Pancreas (tissue), 10 donors: ENCODE measurements at regions not wholly inside any gene's neighbourhood (a gene's known extent, or its start where the extent isn't known, plus 50 kb on each side); places are given as distances from the start of the nearest gene placed in this dataset.

Experiments
- ATAC-seq, 4 donors: fragments of 200-7000 bp; cut with Tn5 transposase; one replicate each; pipeline versions ENCODE4 v1.8.0 to v1.9.1; 2020; ENCODE audit warnings: mild to moderate bottlenecking in 4 of 4, moderate library complexity in 4 of 4
- DNase-seq, 6 donors: peaks; one replicate each; pipeline ENCODE4 v3.0.0-alpha.2; 2020
- FAIRE-seq: peaks from 2 replicates; lab custom pipeline; 2012; peaks lifted over from hg19 to GRCh38; lab: Jason Lieb, UNC
- H3K27ac ChIP-seq, 4 donors: fragments of 200-600 bp; sonication (generic); 1 replicate in 3 of 4; 2 replicates in 1 of 4; pipeline versions ENCODE4 v1.5.0 to v1.8.0; 2020
- H3K27me3 ChIP-seq, 4 donors: fragments of 200-600 bp; one replicate each; pipeline ENCODE4 v1.8.0; 2021
- H3K36me3 ChIP-seq, 3 donors: fragments of 200-600 bp; sonication (generic) in 1 of 3; one replicate each; pipeline versions ENCODE4 v1.5.0 to v1.8.0; 2020 to 2021
- H3K4me1 ChIP-seq, 3 donors: fragments of 200-600 bp; one replicate each; pipeline ENCODE4 v1.8.0; 2021
- H3K4me3 ChIP-seq, 4 donors: fragments of 200-600 bp; sonication (generic) in 2 of 4; one replicate each; pipeline versions ENCODE4 v1.5.0 to v1.8.0; 2020 to 2021
- H3K9me3 ChIP-seq, 4 donors: fragments of 200-600 bp; one replicate each; pipeline ENCODE4 v1.8.0; 2021
- CTCF ChIP-seq, 4 donors: fragments of 200-600 bp; sonication (generic) in 3 of 4; IDR thresholded peaks; one replicate each; pipeline versions ENCODE4 v1.5.0 to v1.8.0; 2021; ENCODE audit warnings: antibody characterized with exemption in 4 of 4
- WGBS, 2 donors: extraction: QIAGEN DNeasy Blood & Tissue Kit; methylation state at CpG; one replicate each; pipeline ENCODE4 v1.1.7; 2013; 5-methylcytosine and 5-hydroxymethylcytosine counted together
- intact Hi-C, 3 donors: fragments of 100-400 bp; cut with DNase I; formaldehyde crosslinking; loops; one replicate each; pipeline versions ENCODE4 v1.11.1 to v1.14.2; 2022
- donor health status: healthy with polysubstance abuse.
- donor health status: DM: no; HTN: no; CAD: no; lungs with moderate emphysema.
- donor health status: DM: no; HTN: no; CAD: no.
- donor health status: control.
- donor health status: control.
- donor health status: Bipolar disorder and iron deficiency.
- donor health status: DM: yes; HTN: yes; CAD: no.
- donor health status: DM: no; HTN: no; CAD: no.
- donor health status: DM: no; HTN: no; CAD: no.
- donor health status: DM: yes; HTN: yes; CAD: no.

DNA sequence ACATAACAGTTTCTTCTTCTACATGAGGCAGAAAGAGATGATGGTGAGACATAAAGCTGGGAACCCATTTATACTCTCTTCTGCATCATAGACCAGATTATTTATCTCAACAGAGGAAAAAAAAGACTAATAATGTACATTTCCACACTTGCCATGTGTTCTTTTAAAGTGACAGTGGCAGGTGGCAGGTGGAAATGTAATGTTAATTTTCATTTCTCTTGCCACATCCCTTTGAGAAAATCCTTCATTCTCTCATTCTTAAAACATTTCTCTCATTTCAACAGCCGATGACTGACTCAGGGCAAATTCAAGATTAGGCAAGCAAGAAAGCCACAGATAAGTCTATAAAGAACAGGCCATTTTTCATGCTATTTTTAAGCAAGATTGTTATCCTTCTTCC, 635.6 kb upstream of the SORCS1 start:
- WGBS, 2 donors: 62 to 71% methylated on average over 1 of the region's 1 CpG
- FAIRE-seq (no peak), DNase-seq (no peak), ATAC-seq (no peak)
- H3K4me3 ChIP-seq: no peak overlapping the region
- no peaks in the 10 kb centered on the region for H3K27me3 ChIP-seq
- TF ChIP-seq CTCF (IDR thresholded peaks at IDR 0.05): no peak
- no peaks in the 10 kb centered on the region for H3K9me3 ChIP-seq
- intact Hi-C loops: no loop called here
- H3K36me3 ChIP-seq: no peaks in the 10 kb centered on the region
- H3K27ac ChIP-seq: no peak overlapping the region
- no peaks in the 10 kb centered on the region for H3K4me1 ChIP-seq

- Histone ChIP-seq H3K36me3 (no peaks in the 10 kb centered on the region), H3K27ac (no peak overlapping the region), H3K27me3 (no peaks in the 10 kb centered on the region), H3K4me1 (no peaks in the 10 kb centered on the region), H3K4me3 (no peak overlapping the region), H3K9me3 (no peaks in the 10 kb centered on the region)
- no peak for TF ChIP-seq CTCF (IDR thresholded peaks at IDR 0.05)
- no peak for ATAC-seq
- WGBS, 2 donors: 75 to 90% methylated on average over 1 of the region's 1 CpG
- DNase-seq: no peak
- intact Hi-C loops: no loop called here
- FAIRE-seq: peak; percentile 29
Observed at GRCh38 chr10:107790271-107790670, 625.8 kb upstream of the SORCS1 start.

DNA sequence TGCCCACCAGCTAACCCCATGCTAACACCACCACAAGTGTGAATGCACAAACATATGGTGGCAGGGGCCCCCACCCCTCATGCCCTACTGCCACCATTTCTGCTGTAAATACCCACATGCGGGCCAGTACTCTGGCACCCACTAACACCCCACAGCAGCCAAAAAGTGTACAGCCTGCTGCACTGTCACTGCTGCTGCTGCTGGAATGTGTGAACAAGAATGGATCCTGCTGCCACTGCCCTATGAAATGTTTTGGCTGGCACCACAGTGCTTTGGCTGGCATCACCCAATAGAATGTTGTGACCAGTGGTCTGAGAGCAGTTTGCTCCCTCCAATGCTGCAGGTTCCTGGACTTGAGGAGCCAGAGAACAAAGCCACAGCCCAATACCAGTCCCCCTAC, 606.6 kb upstream of the SORCS1 start:
- 69 to 74% methylated on average over 1 of the region's 1 CpG for WGBS, 2 donors
- no peak for TF ChIP-seq CTCF (IDR thresholded peaks at IDR 0.05)
- H3K9me3 ChIP-seq: no peaks in the 10 kb centered on the region

DNA sequence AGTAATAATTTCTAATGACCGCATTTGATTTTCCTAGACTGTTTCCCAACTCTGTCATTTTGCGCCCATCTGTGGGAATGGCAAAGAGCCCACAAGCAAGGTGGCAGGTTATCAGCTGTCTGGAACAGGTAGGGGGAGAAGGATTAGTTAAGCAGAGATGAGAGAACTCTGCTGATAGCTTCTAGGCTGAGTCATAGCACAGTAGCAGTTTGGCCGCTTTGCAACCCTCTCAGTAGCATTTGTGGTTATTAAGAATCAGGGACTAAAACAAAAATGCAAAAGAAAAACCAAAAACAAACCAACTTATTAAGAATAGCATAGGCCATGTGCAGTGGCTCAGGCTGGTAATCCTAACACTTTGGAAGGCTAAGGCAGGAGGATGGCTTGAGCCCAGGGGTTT, 602.7 kb upstream of the SORCS1 start:
- FAIRE-seq: no peak
- WGBS, 2 donors: 51 to 62% methylated on average over 3 of the region's 3 CpGs
- H3K27me3 ChIP-seq: no peaks in the 10 kb centered on the region
- intact Hi-C loops: no loop called here
- no peaks in the 10 kb centered on the region for H3K9me3 ChIP-seq
- H3K4me1 ChIP-seq: no peaks in the 10 kb centered on the region
- H3K4me3 ChIP-seq: no peak overlapping the region
- DNase-seq: no peak
- no peak for TF ChIP-seq CTCF (IDR thresholded peaks at IDR 0.05)
- no peak for ATAC-seq
- no peak overlapping the region for H3K27ac ChIP-seq
- no peaks in the 10 kb centered on the region for H3K36me3 ChIP-seq

More for the DNA sequence above, 606.6 kb upstream of the SORCS1 start:
- no peak for DNase-seq
- intact Hi-C loops: no loop called here
- FAIRE-seq: no peak
- no peak for ATAC-seq
- Histone ChIP-seq H3K27me3 (no peaks in the 10 kb centered on the region), H3K4me3 (no peak overlapping the region), H3K27ac (no peak overlapping the region), H3K36me3 (no peaks in the 10 kb centered on the region), H3K4me1 (no peaks in the 10 kb centered on the region)

DNA sequence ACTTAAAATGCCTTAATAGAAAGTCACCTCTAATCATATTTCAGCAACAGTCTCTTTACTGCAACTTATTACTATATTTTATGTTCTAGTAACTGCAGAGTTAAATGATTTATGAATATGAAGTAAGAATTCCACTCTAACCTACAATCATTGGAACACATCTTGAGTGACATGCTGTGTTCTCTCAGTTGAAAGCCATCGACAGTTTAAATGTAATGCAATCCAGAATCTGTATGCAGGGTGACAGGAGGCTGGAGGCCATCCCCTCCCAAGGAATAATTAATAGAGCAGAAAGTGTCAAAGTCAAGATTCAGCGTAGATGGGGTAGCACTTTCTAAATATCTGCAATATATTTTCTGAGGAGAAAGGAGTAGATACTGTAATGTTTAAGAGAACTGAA, 590.3 kb upstream of the SORCS1 start:
- no peak for ATAC-seq

More for the DNA sequence above, 590.3 kb upstream of the SORCS1 start:
- Histone ChIP-seq H3K9me3 (no peaks in the 10 kb centered on the region), H3K36me3 (no peaks in the 10 kb centered on the region), H3K27ac (no peak overlapping the region), H3K4me1 (no peaks in the 10 kb centered on the region), H3K4me3 (no peak overlapping the region), H3K27me3 (no peaks in the 10 kb centered on the region)
- DNase-seq (no peak), FAIRE-seq (no peak)
- intact Hi-C loops: no loop called here
- TF ChIP-seq CTCF (IDR thresholded peaks at IDR 0.05): no peak
- 67 to 70% methylated on average over 2 of the region's 2 CpGs for WGBS, 2 donors
